SK-N-SH (cell line): ENCODE measurements at regions not wholly inside any gene's neighbourhood (a gene's known extent, or its start where the extent isn't known, plus 50 kb on each side); places are given as distances from the start of the nearest gene placed in this dataset.

Experiments
- CTCF ChIP-seq: fragments of 200-600 bp; sonication (generic); IDR thresholded peaks from 2 replicates; pipeline ENCODE4 v1.6.1; 2017; ENCODE audit warnings: antibody characterized with exemption, mild to moderate bottlenecking, moderate library complexity
- EP300 ChIP-seq, 2 experiments: IDR thresholded peaks; 2 replicates each; pipeline versions ENCODE4 v1.4.0 to v1.6.1; 2012; ENCODE audit warnings: borderline replicate concordance in 1 of 2, low read depth in 1 of 2, low read length in 1 of 2
- FOXM1 ChIP-seq: IDR thresholded peaks from 2 replicates; pipeline ENCODE4 v1.4.0; 2012; ENCODE audit warnings: low read depth, mild to moderate bottlenecking
- GATA2 ChIP-seq: sonication (generic); formaldehyde crosslinking; IDR thresholded peaks from 2 replicates; pipeline ENCODE4 v1.5.0; 2020; ENCODE audit warnings: mild to moderate bottlenecking, missing genetic modification reagents
- MAX ChIP-seq: IDR thresholded peaks from 2 replicates; pipeline ENCODE4 v1.4.0; 2012; ENCODE audit warnings: low read depth
- POLR2AphosphoS5 ChIP-seq: IDR thresholded peaks from 2 replicates; pipeline ENCODE4 v1.6.1; 2012; ENCODE audit warnings: low read depth, low read length
- RAD21 ChIP-seq: IDR thresholded peaks from 2 replicates; pipeline ENCODE4 v1.6.1; 2012; ENCODE audit warnings: mild to moderate bottlenecking, low read length
- TAF1 ChIP-seq: IDR thresholded peaks from 2 replicates; pipeline ENCODE4 v1.6.1; 2012; ENCODE audit warnings: low read depth, mild to moderate bottlenecking, low read length, moderate library complexity, borderline replicate concordance

- TF ChIP-seq POLR2AphosphoS5, result no peak
- TF ChIP-seq FOXM1, result no peak
- no peak for TF ChIP-seq MAX
- no peak for TF ChIP-seq CTCF
- TF ChIP-seq RAD21, result no peak
- no peak for TF ChIP-seq TAF1
- no peak for TF ChIP-seq EP300 (IDR thresholded peaks at IDR 0.05; ENCODE audit: borderline replicate concordance in 1 of 2, low read depth in 1 of 2, low read length in 1 of 2)
- TF ChIP-seq GATA2 (CRISPR knock-in tag), result no peak
Observed at GRCh38 chr7:54814401-54814800, 55.4 kb upstream of the SEC61G start.
